Keratinocyte (primary cell): ENCODE measurements at regions not wholly inside any gene's neighbourhood (a gene's known extent, or its start where the extent isn't known, plus 50 kb on each side); places are given as distances from the start of the nearest gene placed in this dataset.

Source experiments
- CTCF ChIP-seq, 3 experiments: IDR thresholded peaks in 1 of 3; conservative IDR thresholded peaks in 1 of 3; optimal IDR thresholded peaks in 1 of 3; 2 replicates in 2 of 3; 3 replicates in 1 of 3; pipeline versions ENCODE3 to v1.5.1; 2011; ENCODE audit warnings: low read length in 3 of 3, mild to moderate bottlenecking in 3 of 3, moderate library complexity in 2 of 3, control low read depth in 1 of 3, inconsistent platforms in 1 of 3; ENCODE audit not compliant: insufficient read depth in 2 of 3; ENCODE audit errors: extremely low read depth in 1 of 3
- EZH2 ChIP-seq: IDR thresholded peaks from one replicate; pipeline ENCODE4 v1.6.1; 2012; ENCODE audit warnings: inconsistent platforms, mild to moderate bottlenecking, low read length, moderate library complexity

DNA sequence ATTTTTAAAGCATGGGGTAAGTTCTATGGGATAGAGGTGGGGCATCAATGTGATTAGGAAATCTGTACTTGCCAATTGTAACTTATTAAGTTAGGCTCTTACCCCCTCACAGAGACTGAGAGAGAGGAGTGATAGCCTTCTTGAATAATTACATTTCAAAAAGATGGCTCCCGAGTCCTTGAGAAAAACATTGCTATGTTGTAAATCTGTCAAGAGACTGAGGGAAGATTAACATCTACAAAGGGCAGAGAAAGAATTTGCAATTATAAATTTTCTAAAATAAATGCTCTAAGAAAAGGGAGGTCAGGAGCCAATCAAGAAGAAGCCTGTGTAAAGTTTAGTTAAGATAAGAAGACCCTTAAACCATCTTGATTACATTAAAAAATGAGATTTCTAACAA lies 1570.8 kb downstream of the OLFM4 start:
- no peak for TF ChIP-seq CTCF (optimal IDR thresholded peaks at IDR 0.05 in 1 of 3, IDR thresholded peaks at IDR 0.05 in 1 of 3, conservative IDR thresholded peaks at IDR 0.05 in 1 of 3; ENCODE audit: extremely low read depth in 1 of 3, insufficient read depth in 2 of 3, low read length in 3 of 3)
- TF ChIP-seq EZH2, result no peak
